ENCODE measurements at regions not wholly inside any gene's neighbourhood (a gene's known extent, or its start where the extent isn't known, plus 50 kb on each side); places are given as distances from the start of the nearest gene placed in this dataset.

DNA sequence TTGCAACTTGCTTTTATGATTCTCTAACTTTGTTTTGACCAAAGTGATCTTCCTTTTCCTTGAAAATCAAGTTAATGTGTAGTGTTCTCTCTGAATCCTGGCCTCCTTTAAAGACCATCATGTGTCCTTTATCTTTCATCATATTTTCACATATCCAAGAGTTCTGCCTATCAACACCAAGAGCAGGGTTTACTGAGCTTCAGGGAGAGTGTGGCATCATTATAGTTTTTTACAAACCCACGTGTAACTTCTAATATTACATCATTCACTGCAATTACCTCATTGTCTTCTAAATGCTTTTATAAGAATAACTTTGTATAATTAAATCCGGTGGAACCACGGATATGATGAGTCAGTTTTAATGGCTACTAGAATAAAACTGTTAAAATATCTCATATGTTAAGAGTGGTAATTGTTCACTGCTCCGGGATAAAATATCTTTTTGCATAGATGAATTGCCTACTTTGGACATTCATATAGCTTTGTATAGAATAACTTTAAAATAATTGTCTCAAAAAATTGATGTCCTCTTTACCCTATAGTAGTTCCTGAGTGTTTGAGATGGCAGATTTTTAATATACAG, 248.8 kb upstream of the GRM7 start:
- DNase-seq (ENCODE audit: extremely low spot score) = no peak
- CTCF ChIA-PET = no interaction called here
- POLR2A ChIA-PET = no interaction called here
- TF ChIP-seq, protein P1, sequence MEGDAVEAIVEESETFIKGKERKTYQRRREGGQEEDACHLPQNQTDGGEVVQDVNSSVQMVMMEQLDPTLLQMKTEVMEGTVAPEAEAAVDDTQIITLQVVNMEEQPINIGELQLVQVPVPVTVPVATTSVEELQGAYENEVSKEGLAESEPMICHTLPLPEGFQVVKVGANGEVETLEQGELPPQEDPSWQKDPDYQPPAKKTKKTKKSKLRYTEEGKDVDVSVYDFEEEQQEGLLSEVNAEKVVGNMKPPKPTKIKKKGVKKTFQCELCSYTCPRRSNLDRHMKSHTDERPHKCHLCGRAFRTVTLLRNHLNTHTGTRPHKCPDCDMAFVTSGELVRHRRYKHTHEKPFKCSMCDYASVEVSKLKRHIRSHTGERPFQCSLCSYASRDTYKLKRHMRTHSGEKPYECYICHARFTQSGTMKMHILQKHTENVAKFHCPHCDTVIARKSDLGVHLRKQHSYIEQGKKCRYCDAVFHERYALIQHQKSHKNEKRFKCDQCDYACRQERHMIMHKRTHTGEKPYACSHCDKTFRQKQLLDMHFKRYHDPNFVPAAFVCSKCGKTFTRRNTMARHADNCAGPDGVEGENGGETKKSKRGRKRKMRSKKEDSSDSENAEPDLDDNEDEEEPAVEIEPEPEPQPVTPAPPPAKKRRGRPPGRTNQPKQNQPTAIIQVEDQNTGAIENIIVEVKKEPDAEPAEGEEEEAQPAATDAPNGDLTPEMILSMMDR (IDR thresholded peaks at IDR 0.05; ENCODE audit: control extremely low read depth, extremely low read depth, low read depth, missing control alignments) = no peak

DNA sequence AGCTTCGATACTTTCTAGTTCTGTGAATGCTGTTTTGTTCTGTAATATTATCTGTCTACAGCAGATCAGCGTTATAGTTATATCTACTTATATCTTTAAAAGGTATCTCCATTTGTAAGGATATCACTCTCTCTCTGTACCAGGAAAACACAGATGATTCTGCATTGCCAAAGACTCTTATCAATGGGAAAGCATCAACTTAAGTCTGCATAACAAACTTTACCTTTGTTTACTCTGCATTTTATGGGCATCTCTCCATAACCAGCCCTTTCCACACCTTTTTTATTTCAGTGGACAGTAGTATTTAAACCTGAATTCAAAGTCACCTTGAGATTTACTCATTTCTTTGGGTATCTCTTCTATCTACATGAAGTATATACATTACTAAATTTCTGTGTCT, 238.7 kb upstream of the GRM7 start:
- ChIA-PET POLR2A (no interaction called here), CTCF (interaction anchor here (1.0 to 1.3 kb wide), 2 partner anchors 8 to 10 kb away, joined by 3 read pairs; no protein-coding TSS in a partner anchor)
- TF ChIP-seq, protein P1 (IDR thresholded peaks at IDR 0.05; ENCODE audit: control extremely low read depth, extremely low read depth, low read depth, missing control alignments) = no peak
- no peak for DNase-seq (ENCODE audit: extremely low spot score)

DNA sequence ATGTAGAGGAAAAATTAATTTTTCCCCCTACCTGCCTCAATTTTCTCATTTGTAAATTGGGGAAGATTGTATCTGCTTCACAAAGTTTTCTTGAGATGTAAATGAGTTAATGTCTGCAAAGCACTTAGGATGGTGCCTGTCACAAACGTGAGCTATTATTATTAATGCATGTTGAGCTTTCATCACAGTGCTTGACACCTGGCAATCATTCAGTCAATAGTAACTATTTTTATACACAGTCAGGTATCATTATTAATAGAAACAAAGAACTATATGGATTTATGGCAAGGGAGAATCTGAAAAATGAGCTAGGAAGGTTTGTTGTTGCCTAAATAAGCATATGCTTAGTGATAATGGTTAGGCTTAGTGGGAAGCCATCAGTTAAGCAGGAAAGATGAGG, 238.2 kb upstream of the GRM7 start:
- ChIA-PET POLR2A (no interaction called here), CTCF (interaction anchor here (1.3 kb wide), 1 partner anchor 9 kb away, joined by 3 read pairs; no protein-coding TSS in a partner anchor)
- no peak for DNase-seq (ENCODE audit: extremely low spot score)
- TF ChIP-seq, protein P1 (IDR thresholded peaks at IDR 0.05; ENCODE audit: control extremely low read depth, extremely low read depth, low read depth, missing control alignments) = no peak

DNA sequence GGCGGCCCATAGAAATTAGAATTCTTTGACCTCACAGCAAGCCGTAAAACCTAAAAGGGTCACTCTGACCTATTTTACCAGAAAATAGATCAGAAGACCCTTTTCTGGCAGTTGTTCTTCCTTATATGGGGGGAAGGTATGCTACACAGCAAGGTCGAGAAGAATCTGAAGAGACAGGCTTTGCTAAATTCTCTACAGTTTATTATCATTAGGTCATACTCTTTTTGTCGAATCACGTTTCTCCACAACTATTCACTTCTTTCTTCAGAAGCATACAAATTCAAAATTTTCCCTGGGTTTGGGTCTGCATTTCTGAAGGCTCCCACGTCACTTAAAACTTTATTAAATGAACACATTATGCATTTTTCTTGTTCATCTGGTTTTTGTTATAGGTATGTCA, 229.5 kb upstream of the GRM7 start:
- no peak for DNase-seq (ENCODE audit: extremely low spot score)
- POLR2A ChIA-PET = no interaction called here
- CTCF ChIA-PET = interaction anchor here (1.2 kb wide), 1 partner anchor 9 kb away, joined by 3 read pairs; no protein-coding TSS in a partner anchor
- TF ChIP-seq, protein P1 (IDR thresholded peaks at IDR 0.05; ENCODE audit: control extremely low read depth, extremely low read depth, low read depth, missing control alignments) = no peak

DNA sequence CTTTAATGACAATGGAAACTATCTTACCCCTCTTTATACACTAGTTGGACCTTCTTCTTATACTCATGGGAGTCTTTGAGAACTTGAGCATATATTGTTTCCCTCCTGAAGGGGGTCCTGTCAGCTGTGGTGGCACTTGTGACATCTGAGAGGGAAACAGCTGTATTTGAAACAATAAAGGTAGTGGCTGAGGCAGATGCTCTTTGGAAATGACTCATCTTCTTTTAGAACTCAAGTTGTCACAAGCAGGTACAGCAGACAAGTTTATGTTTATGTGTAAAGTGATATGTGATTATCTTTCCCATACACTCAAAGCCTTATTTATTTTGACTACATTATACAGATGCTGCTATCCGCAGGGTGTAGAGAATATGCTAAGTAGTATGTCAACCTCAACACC, 220.0 kb upstream of the GRM7 start:
- POLR2A ChIA-PET = no interaction called here
- TF ChIP-seq, protein P1 (IDR thresholded peaks at IDR 0.05; ENCODE audit: control extremely low read depth, extremely low read depth, low read depth, missing control alignments) = no peak
- DNase-seq (ENCODE audit: extremely low spot score) = no peak

DNA sequence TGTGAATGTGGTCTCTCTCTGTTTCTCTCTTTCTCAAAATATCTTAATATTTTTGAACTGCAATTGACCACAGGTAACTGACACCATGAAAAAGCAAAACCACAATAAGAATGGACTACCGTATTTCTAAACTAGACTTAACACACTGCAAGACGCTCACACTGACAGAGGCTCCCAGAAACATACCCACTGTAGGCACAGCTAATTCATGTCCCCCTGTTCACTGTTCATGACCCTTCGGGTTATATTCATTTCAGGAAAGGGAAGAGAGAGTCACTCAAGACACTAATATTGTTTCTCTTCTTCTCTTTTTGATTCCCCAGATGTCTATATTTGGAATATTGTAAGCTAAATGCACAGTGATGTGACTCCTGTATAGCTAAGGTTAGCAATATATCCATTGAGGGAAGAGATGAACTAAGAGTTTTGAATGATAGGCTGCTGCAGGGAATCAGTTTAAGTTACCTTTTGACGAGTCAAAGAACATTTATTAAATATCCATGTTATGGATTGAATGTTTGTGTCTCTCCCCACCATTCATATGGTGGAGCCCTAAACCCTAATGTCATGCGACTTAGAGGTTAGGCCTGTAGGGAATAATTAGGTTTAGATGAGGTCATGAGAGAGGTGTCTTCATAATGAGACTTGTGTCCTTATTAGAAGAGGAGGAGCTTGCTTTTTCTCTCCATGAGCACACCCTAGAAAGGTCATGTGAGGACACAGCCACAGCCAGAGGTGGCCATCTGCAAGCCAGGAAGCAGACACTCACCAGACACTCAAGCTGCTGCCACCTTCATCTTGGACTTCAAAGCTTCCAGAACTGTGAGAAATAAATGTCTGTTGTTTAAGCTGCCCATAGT, 216.6 kb upstream of the GRM7 start:
- no peak for DNase-seq (ENCODE audit: extremely low spot score)
- TF ChIP-seq, protein P1 (IDR thresholded peaks at IDR 0.05; ENCODE audit: control extremely low read depth, extremely low read depth, low read depth, missing control alignments) = no peak
- CTCF ChIA-PET = interaction anchor here (1.2 to 1.7 kb wide), 3 partner anchors 36 to 121 kb away, joined by 3 to 5 read pairs (median 4); no protein-coding TSS in a partner anchor
- POLR2A ChIA-PET = no interaction called here

More for the DNA sequence above, 220.0 kb upstream of the GRM7 start:
- CTCF ChIA-PET = no interaction called here
